ENCODE measurements at regions not wholly inside any gene's neighbourhood (a gene's known extent, or its start where the extent isn't known, plus 50 kb on each side); places are given as distances from the start of the nearest gene placed in this dataset.

DNA sequence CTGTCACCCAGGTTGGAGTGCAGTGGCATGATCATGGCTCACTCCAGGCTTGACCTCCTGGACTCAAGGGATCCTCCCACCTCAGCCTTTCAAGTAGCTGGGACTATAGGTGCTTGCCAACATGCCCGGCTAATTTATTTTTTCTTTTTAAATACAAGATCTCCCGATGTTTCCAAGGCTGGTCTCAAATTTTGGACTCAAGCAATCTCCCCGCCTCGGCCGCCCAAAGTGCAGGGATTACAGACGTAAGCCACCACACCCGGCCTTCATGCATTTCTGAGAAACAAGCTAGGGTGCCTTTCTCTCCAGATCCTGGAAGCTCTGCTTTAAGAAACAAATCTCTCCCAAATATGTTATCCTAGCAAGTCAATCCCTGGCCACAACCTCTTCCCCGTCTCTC is 234.1 kb downstream of the FBXO15 start:
- DNase-seq: no peak

- DNase-seq: no peak
Measured at GRCh38 chr18:73908323-73908722, 239.3 kb downstream of the FBXO15 start.

DNA sequence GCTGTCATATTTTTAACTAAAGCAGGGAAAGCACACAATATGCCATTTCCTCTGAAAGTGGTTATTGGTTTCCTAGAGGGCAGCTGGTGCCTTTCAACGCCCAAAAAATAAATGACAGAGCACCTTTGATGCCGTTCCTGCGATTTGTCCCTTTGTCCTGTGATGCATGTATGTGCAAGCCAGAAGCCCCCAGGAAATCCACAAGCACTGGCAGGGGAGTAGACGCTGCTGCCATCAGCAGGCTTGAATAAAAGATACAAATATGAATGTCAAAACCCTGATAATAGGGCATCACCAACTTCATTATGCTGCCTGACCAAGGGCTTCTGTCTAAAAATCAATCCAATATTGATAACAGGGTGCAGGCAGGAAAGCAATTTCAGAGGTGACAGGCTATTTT is 246.1 kb downstream of the FBXO15 start:
- DNase-seq: no peak

GRCh38 chr18:73901151-73901550 is 246.5 kb downstream of the FBXO15 start:
- DNase-seq: no peak

DNA sequence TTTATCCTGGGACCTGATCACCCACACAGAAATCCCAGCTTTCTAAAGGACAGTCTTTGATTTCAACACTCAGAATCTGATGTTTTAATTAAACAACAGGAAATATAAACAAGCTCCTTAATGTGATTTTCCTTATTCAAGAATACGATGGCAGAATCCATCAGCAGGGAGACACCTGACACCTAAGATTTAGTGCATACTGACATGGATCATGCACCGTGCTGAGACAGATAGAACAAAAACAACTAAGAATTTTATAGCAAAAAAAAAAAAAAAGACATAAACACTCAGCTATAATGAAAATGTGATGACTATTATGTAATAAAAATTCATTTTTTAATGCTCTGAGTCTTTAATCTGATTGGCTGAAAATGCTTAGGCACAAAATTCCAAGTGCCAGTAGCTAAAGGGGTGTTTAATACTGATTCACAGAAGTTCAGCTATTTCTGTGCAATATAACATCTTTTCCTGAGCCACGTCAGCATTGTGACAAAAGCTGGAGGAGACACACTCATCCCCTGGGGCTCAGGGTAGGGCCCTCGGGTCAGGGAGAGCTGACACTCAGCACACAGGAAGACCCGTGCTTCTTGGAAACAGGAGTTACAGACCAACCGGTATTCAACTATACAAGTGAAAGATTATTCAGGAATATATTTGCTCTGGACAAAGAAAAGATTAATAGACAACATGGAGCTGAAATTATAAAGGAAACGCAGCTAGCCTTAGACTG is 247.4 kb downstream of the FBXO15 start:
- no peak for DNase-seq

- no peak for DNase-seq
Measured at GRCh38 chr18:73897517-73897916, 250.1 kb downstream of the FBXO15 start.

DNA sequence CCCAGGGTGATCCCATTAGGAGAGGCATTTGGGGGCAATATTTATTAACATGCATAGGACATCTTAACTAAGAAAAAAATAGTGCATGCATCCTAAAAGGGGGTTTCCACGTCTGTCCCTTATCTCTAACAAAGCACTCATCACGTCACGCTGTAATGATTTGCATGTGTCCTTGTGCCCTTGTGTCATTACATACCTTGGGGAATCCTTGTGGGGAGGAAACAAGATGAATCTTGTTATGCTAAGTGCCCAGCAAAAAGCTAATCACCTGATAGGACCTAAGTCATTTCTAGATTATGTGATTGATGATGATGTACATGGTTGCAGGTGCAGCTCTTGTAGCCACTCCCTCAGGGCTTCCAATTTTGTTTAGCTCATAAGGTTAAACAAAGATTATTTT is 250.9 kb downstream of the FBXO15 start:
- DNase-seq: no peak

- DNase-seq: no peak
Measured at GRCh38 chr18:73895701-73896100, 251.9 kb downstream of the FBXO15 start.

DNA sequence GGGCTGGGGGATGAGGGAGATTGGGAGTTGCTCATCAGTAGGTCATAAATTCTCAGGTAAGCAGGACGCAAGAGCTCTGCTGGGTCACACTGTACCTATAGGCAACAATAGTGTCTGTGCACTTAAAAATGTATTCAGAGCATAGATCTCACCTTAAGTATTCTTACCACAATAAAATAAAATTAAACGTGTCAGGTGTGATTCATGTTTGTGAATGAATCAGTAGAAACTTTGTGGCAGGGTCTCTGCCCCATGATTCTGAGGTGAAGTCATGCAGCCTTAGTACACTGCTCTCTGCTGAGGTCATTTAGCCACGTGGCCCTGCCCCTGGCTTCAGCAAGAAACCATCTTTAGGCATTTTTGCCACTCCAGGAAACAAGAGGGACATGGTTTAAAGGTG is 253.8 kb downstream of the FBXO15 start:
- DNase-seq: no peak

- no peak for DNase-seq
Measured at GRCh38 chr18:73891572-73892421, 255.8 kb downstream of the FBXO15 start.

GRCh38 chr18:73888565-73888964 is 259.1 kb downstream of the FBXO15 start:
- no peak for DNase-seq

GRCh38 chr18:73887801-73888200 is 259.8 kb downstream of the FBXO15 start:
- no peak for DNase-seq

DNA sequence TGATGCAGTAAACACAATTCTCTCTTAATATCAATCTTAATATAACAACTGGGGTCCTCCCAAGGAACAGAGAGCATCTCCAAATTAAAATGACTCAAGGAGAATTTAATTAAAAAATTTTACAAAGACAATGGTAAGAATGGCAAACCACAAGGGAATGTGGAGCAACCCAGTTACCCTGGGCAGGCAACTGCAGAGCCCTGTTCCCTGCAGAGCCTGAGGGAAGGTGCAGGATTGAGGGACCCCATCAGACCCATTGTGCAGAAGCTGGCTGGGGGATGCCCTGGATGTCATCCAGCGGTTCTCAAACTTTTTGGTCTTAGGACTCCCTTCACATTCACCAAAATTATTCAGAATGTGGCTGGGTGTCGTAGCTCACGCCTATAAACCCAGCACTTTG is 262.8 kb downstream of the FBXO15 start:
- DNase-seq: no peak

- no peak for DNase-seq
Measured at GRCh38 chr18:73881396-73881917, 266.2 kb downstream of the FBXO15 start.

DNA sequence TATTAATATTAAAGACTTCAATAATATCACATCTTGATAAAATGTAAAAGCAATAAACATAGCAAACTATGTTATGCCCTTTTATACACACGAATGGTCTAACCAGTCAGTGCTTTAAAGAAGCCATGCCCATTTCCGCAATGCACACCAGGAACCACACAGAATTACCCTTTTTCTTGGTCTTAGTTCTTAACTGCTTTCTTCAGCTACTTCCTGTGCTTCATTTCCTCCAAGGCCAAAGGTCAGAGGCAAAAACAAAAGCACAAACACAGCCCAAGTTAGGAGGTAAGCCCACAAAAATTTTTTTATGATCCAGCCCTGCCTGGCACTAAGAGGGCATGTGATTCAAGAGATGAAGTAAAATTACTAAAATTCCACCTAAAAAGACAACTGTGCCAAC is 267.2 kb downstream of the FBXO15 start:
- DNase-seq: no peak

- DNase-seq: no peak
Measured at GRCh38 chr18:73879766-73880165, 267.9 kb downstream of the FBXO15 start.

- DNase-seq: no peak
Measured at GRCh38 chr18:73879328-73879727, 268.3 kb downstream of the FBXO15 start.

DNA sequence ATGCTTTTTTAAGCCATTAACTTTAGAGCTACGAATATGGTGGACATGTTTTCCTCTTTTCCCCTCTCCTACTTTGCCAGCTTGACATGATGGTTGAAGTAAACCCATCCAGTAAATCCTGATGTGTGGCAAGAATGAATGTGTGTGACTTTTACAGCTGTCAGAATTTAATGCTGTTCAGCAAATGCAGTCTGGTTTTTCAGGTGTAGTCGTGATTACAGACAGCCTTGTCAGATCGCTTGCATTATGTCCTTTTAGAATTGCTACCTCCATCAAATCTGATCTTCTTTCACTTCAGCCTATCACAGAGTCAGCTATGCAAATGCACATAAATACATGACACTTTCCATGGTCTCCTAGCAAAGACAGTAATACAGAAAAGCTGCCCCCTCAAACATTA is 278.5 kb downstream of the FBXO15 start:
- no peak for DNase-seq

DNA sequence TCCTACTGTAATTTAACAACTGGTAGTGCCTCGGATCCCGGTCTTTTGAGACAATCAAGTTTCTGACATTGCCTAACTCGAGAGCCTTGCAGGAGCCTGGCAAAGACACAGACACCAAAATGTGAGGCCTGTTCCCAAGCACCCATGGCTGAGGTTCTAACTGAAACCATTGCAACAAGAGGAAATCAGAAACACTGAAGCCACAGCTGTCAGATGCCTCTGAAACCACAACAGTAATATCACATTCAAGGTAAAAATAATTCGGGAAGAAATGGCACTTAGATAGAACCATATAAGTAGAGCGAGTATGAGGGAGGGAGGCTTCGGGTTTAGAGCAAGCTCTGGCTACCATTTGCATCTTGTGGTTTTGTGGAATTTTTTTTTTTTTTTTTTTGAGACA is 285.9 kb downstream of the FBXO15 start:
- no peak for DNase-seq

- no peak for DNase-seq
Measured at GRCh38 chr18:73859837-73860397, 287.7 kb downstream of the FBXO15 start.

DNA sequence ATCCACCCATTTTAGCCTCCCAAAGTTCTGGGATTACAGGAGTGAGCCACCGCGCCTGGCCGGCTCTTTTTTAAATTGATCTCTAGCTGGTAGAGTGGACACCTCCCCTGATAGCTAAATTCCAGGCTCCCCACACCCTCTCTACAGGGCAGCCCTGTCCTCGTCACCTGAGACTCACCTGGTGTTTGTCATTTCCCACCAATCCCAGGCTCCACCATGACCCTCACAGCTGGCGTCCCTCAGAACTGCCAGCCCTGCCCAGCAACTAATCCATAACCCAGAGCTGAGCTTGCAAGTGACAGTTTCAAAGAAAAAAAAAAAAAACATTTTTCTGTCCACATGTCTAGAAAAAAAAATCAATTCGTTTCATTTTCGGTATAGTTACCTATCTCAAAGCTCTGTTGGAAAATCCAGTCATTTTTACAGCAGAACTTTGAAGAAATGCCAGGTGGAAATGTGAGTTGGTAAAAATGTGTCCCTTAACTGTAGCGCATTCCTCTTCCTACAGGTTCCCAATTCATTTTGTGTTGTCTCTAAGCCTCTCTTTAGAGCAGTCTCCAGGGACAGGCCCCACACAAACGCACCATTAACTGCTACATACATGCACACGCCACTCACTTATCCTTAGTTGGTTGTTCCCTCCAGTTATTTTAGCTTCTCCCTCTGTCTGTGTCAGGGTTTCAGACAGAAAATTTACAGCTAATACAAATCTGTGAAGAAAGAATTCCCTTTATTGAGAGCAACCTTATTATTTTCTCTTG is 294.7 kb downstream of the FBXO15 start:
- DNase-seq: no peak

DNA sequence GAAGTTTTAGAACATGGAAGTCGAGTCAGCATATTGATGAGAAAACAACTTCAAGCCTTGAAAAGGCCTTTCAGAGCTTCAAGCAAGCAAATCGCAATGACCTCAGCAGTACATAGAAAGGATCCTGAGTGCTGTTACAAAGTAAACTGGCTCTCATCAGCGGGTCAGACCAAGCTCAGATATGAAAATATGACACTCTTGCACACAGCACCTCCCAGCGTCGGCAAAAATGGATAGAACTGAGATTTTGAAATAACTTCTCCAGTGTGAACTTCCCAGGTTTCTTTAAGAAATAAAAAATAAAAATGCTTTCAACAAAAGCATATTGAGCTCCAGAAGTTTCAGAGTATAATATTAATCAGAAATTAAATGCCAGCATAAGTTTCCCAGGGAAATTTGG is 296.9 kb downstream of the FBXO15 start:
- no peak for DNase-seq

DNA sequence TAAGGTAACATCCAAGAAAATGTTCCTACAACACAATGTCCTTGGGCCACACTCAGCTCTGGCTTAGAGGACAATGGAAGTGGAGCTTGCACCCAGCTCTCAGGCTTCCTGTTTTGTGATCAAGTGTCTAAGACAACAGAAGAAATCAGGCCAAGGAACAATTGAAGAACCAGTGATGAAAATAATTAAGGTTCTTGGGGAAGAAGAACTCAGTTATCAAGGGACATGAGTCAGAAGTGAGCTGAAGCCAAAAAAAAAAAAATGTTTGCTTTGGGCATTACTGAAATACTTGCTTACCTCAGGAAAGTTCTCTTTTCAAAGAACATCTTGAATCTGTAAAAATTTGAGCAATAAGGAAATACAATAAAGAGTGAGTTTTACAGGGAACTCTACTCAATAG is 299.0 kb downstream of the FBXO15 start:
- DNase-seq: no peak

Measured in stimulated activated naive CD4-positive, alpha-beta T cell treated with Interleukin-2 at 50 U/mL for 16 hours (primary cell).